HG03280 (cell line): ENCODE measurements at regions not wholly inside any gene's neighbourhood (a gene's known extent, or its start where the extent isn't known, plus 50 kb on each side); places are given as distances from the start of the nearest gene placed in this dataset.
"Not testable (repeated sequence)": the region's sequence is repeated elsewhere in the genome, so short reads cannot be mapped to it uniquely, and the experiment has no call there.

Experiments used
- ATAC-seq: cut with Tn5 transposase; IDR thresholded peaks from one replicate; pipeline ENCODE4 v1.9.1; 2021; ENCODE audit warnings: mild to moderate bottlenecking, moderate library complexity; ENCODE audit not compliant: unreplicated experiment

- ATAC-seq: no peak
These were observed 1302.7 kb downstream of the TECRL start for GRCh38 chr4:63106600-63106999.

- ATAC-seq: no peak
These were observed 1303.4 kb downstream of the TECRL start for GRCh38 chr4:63105839-63106238.

- no peak for ATAC-seq
These were observed 1318.6 kb downstream of the TECRL start for GRCh38 chr4:63090641-63091040.

DNA sequence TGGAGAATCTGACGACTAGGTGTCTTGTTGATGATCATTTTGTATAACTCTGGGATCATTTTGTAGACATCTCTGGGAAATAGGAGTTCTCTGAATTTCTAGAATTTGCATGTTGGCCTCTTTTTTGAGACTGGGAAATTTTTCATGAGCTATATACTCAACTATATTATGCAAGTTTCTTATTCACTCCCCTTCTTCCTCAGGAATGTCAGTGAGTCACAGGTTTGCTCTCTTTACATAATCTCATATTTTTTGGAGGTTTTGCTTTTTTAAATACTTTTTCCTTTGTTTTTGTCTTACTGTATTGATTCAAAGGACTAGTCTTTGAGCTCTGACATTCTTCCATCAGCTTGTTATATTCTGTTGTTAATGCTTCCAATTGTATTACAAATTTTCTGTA lies 1324.2 kb downstream of the TECRL start:
- ATAC-seq: no peak

- no peak for ATAC-seq
These were observed 1328.3 kb downstream of the TECRL start for GRCh38 chr4:63080934-63081333.

- ATAC-seq: no peak
These were observed 1345.5 kb downstream of the TECRL start for GRCh38 chr4:63063760-63064159.

DNA sequence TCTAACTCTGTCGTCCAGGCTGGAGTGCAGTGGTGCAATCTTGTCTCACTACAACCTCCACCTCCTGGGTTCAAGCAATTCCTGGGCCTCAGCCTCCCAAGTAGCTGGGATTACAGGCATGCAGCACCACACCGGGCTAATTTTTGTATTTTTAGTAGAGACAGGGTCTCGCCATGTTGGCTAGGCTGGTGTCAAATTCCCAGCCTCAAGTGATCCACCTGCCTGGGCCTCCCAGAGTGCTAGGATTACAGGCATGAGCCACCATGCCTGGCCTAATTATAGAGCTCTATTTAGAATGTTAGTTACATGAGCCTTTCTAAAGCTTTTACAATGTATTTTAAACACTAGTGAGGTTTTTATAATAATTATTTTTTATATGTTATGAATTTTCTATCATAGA lies 1346.4 kb downstream of the TECRL start:
- ATAC-seq: not testable (repeated sequence)

GRCh38 chr4:63049726-63050125 lies 1359.5 kb downstream of the TECRL start:
- ATAC-seq: no peak

DNA sequence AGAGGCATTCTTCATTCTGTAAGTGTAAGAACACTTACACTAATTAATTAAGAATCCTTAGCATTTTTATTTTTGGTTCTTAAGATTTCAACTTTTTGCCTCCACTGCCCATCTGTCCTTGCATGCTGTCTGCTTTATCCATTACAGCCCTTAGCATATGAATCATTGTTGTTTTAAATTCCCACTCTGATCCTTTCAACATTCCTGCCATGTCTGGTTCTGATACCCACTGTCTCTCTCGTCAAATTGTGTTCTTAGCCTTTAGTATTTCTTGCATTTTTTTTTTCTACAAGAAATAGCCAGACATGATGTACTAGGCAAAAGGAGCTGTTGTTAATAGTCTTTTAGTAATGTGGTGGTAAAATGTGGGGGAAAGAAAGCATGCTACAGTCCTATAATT lies 1360.0 kb downstream of the TECRL start:
- no peak for ATAC-seq

DNA sequence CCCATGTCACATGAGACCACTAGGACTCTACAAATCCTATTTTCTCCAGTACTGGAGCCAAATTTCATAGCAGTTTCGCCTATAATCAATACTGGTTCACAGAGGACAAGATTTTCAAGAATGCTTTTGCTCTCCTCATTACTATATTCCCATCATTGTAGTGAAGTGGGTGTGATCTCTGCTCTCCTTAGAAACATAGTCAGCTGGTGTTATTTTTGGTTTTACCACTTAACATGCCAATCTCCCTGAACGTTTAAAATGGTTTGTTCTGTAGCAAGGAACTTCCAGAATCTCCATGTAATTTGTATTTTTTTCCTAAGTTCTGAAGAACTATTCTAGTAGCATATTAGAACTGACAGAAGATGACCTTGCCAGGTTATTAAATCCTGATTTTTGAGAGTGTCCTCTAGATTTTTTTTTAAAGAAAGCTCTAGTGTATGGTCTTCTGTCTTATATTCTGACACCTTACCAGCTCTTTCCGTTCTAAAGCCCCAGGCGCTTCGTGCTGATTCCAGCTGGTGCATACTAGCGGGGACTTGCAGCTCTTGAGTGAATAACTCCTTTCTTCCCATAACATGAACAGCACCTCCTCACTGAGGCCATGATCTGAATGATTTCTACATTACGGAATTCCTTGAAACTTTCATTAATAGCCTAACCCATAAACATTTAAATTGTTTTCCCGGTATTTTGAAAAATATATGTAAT lies 1372.9 kb downstream of the TECRL start:
- ATAC-seq: no peak

DNA sequence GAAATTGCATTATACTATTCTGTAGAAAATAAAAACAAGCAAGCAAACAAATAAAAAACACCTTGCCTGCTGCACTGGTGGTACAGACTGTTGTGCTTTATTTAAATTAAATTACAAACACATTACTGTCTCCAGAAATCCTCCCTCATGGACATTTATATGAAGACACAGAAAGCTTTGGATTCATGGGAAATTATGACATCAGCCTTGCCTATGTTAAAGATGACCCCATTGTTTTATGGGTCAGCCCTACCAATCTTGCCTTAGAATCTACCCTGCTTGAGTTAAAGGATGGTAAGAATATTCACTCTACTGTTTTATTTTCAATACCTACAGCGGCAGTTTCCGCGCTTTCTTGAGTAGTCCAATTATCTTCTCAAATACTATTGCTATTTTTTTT lies 1379.9 kb downstream of the TECRL start:
- no peak for ATAC-seq

DNA sequence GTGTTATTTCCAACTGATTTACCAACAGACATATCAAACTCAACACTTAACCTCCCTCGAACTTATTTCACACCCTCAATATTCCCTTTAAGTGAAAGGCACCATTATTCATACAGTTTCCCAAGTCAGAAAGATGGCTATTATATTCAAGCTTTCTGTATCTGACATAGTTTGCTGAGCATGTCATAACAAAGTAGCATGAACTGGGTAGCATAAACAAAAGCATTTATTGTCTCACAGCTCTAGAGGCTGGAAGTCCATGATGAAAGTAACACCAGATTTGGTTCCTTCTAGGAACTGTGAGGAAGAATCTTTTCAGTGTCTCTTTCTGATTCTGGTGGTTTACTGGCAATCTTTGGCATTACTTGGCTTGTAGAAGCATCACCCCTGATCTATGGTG lies 1388.6 kb downstream of the TECRL start:
- ATAC-seq: no peak

GRCh38 chr4:63017300-63017699 lies 1392.0 kb downstream of the TECRL start:
- ATAC-seq: no peak

- ATAC-seq: no peak
These were observed 1438.4 kb downstream of the TECRL start for GRCh38 chr4:62970846-62971245.

GRCh38 chr4:62960415-62960814 lies 1448.8 kb downstream of the TECRL start:
- no peak for ATAC-seq

- ATAC-seq: no peak
These were observed 1455.5 kb downstream of the TECRL start for GRCh38 chr4:62953752-62954151.

DNA sequence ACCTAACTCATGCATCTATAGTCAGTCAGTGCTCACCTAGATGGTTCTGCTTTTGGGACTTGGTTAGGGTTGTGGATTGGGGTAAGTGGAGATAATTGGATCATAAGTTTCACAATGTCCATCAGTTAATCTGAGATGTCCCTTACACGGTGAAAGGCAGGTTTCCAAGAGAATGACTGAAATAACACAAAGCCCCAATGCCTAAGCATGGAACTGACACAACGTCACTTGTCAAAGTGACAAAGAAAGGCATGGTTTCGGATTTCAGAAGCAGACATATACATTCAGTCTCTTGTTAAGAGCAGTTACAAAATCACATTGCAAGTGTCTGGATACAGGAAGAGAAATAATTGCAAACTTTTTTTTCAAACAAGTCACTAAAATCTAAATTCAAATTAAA lies 1456.9 kb downstream of the TECRL start:
- no peak for ATAC-seq

DNA sequence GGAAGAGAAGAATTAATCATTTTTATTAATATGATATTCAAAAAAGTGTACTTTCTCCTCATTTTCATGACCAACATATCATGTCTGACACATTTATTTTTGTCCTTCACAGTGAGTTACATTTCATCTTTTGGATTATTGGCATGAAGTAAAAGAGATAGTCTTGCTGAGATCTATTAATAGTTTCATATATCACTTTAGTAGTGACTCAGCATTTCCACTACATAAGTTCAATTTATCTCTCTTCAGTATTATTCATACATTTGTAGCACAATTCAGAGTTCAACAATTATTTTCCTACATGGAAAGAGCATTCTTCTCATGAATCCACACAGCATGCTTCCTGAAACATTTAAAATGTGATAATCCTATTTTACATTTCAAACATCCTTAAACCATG lies 1461.1 kb downstream of the TECRL start:
- no peak for ATAC-seq

DNA sequence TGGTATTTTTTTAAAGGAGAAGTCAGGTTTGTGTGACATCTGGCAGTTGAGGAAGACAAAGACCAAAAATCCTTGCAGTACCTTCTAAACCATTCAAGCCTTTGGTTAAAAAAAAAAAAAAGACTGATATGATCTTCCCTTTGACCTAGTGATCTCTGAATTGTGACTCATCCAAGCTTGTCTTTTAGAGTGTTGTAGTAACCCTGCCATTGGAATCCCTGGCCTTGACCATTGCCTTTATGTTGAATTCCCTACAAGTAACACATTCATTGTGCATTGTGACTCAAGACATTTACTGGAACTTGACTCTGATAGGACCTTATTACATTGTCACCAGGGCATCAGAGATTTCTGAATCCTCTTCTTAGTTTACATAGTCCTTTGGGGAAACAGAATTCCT lies 1469.0 kb downstream of the TECRL start:
- ATAC-seq: no peak

DNA sequence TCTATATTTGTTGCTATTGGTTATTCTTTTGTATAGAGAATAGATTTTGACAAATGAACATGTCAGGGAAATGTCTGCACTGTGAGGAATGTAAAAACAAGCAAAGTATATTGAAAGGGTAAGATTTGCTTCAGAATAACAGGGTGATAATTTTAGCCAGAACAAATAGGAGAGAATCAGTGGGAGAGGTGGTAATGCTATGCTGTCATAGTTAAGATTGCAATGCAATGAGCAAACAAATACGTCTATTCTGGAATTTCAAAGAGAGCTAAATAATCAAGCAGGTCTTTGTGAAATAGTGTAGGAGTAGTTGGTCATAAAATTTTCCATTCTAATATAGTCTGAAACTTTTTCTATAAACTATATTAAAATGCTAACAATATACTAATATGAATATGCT lies 1478.4 kb downstream of the TECRL start:
- ATAC-seq: no peak

GRCh38 chr4:62928483-62928882 lies 1480.8 kb downstream of the TECRL start:
- ATAC-seq: no peak

- ATAC-seq: no peak
These were observed 1481.7 kb downstream of the TECRL start for GRCh38 chr4:62927574-62927973.

DNA sequence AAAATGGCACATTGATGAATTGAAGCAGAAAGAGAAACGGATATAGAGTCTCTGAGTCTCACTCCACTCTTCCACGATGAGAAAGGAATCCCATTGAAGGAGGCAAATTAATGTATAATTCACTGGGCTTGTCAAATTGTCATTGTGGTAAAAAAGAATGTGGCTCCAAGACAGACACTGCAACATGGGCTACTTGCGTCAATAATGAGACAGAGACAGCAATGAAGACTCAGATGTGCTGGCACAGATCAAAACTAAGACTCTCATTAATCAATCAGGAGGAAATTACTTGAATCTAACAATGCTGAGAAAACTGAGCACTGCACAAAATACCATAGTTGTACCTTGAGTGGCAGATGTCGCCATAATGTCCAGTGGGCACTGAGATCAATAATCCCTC lies 1485.5 kb downstream of the TECRL start:
- no peak for ATAC-seq
